NOMO-1 treated with DMSO at 0.1 percent for 48 hours (cell line): ENCODE measurements at regions not wholly inside any gene's neighbourhood (a gene's known extent, or its start where the extent isn't known, plus 50 kb on each side); places are given as distances from the start of the nearest gene placed in this dataset.
"Not testable (repeated sequence)": the region's sequence is repeated elsewhere in the genome, so short reads cannot be mapped to it uniquely, and the experiment has no call there.

Experiments used
- DNase-seq: peaks from one replicate; lab custom pipeline; 2025; ENCODE audit not compliant: unreplicated experiment; lab: John Stamatoyannopoulos, UW

GRCh38 chr1:229710746-229711145 is 84.7 kb downstream of the URB2 start:
- DNase-seq, result no peak

GRCh38 chr1:229714306-229714705 is 88.3 kb downstream of the URB2 start:
- DNase-seq, result no peak

- DNase-seq, result no peak
Observed at GRCh38 chr1:229714964-229715603, 89.0 kb downstream of the URB2 start.

- no peak for DNase-seq
Observed at GRCh38 chr1:229716069-229716468, 90.0 kb downstream of the URB2 start.

- no peak for DNase-seq
Observed at GRCh38 chr1:229716704-229717103, 90.7 kb downstream of the URB2 start.

GRCh38 chr1:229717786-229718576 is 91.9 kb downstream of the URB2 start:
- no peak for DNase-seq

GRCh38 chr1:229726061-229726460 is 100.0 kb downstream of the URB2 start:
- DNase-seq, result no peak

GRCh38 chr1:229729916-229730315 is 103.9 kb downstream of the URB2 start:
- DNase-seq, result no peak

GRCh38 chr1:229730573-229730972 is 104.5 kb downstream of the URB2 start:
- no peak for DNase-seq

- DNase-seq, result no peak
Observed at GRCh38 chr1:229732061-229732460, 106.0 kb downstream of the URB2 start.

GRCh38 chr1:229736376-229736775 is 110.3 kb downstream of the URB2 start:
- no peak for DNase-seq

GRCh38 chr1:229742614-229743013 is 116.6 kb downstream of the URB2 start:
- not testable (repeated sequence) for DNase-seq

- no peak for DNase-seq
Observed at GRCh38 chr1:229749992-229750391, 123.9 kb downstream of the URB2 start.

GRCh38 chr1:229751610-229752009 is 125.6 kb downstream of the URB2 start:
- DNase-seq, result no peak

GRCh38 chr1:229752679-229753078 is 126.6 kb downstream of the URB2 start:
- DNase-seq, result no peak

GRCh38 chr1:229753764-229754551 is 127.9 kb downstream of the URB2 start:
- no peak for DNase-seq

- no peak for DNase-seq
Observed at GRCh38 chr1:229756666-229757065, 130.6 kb downstream of the URB2 start.

- no peak for DNase-seq
Observed at GRCh38 chr1:229757226-229757625, 131.2 kb downstream of the URB2 start.

GRCh38 chr1:229758101-229759036 is 132.3 kb downstream of the URB2 start:
- no peak for DNase-seq

GRCh38 chr1:229759037-229759435 is 133.0 kb downstream of the URB2 start:
- no peak for DNase-seq

- no peak for DNase-seq
Observed at GRCh38 chr1:229759586-229759985, 133.5 kb downstream of the URB2 start.
